GM21717 (cell line): ENCODE measurements at regions not wholly inside any gene's neighbourhood (a gene's known extent, or its start where the extent isn't known, plus 50 kb on each side); places are given as distances from the start of the nearest gene placed in this dataset.
"Not testable (repeated sequence)": the region's sequence is repeated elsewhere in the genome, so short reads cannot be mapped to it uniquely, and the experiment has no call there.

Experiments used
- ATAC-seq: cut with Tn5 transposase; IDR thresholded peaks from one replicate; pipeline ENCODE4 v1.9.1; 2021; ENCODE audit warnings: mild to moderate bottlenecking, moderate library complexity; ENCODE audit not compliant: unreplicated experiment

DNA sequence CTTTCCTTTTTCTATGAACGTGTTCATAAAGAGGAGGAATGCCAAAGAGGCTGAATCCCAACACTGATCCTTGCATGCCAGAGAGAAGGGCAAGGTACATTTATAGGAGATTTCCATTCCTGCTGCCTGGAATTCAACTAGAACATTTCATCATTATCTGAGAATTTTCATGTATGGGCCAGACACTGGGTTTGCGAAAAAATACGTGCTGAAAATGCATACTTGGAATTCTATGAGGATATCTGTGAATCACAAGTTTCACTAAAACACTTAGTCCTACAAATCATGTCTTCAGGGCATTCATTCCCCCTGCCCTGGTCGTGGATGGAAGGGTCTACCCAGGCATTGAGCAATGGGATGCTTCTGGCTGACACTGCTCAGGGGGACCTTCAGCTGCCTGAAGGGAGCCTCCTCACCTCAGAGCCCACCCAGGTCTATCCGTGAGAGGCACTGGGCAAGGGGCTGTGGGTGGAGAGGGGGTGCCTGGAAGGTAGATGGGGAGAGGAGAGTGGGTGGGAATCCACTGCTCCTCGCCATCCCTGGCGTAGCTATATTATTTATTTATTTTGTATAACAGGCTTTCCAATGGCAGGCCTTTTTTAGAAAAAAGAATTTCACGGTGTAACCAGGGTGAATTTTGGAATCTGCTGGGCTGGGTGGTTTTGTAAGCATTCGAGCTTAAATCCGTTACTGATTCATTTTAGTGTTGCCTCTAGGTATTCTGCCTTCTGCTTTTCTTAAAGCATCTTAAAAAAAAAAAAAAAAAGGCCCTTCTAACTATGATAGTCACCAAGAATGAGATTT lies 560.6 kb upstream of the ID2 start:
- ATAC-seq, result no peak

DNA sequence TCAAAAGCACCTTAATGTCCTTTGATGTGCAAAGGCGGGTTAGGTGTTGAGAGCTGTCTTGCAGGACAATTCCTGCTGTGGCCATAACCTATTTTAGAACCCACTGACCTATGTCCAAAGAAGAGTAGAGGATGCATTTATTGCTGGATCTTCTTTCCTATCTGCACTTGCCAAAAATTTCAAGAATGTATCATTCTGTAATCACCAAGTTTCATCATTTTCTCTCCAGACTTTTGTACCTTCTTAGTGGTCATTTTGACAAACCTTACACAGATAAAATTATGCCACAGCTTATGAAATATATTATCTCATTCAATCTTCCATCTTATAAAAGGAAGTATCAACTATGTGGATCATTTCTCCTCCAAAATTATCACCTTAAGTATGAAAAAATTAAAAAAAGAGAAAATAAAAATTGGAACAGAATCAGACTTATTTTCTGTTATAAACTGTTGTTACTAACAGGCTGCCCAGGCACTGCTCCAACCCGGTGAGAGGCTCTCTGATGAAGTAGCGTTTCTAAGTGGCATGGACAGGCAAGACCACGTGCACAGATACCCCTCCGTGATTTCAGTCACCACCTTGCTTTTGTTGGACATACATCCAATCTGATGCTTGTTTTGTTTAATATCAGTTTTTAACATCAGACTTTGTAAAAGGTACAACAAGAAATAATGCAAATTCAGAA lies 559.9 kb upstream of the ID2 start:
- no peak for ATAC-seq

DNA sequence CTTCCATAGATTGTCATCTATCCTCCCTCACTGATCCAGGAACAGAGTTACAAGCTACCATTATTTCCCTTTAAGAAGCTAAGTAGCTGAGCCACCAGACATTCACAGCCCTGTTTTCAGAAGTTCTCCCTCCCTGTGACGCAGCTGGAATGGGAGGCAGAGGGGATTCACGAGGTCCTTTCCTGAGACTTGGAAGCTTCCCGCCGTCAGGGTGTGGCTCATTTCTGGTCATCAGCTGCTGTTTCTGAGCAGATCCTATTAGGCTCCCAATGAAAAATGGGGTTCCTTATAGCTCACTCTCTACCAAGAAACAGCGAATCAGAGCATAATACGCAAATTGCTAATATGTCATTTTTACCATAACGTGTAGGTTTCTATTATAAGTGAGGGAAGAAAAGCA lies 559.3 kb upstream of the ID2 start:
- no peak for ATAC-seq

- ATAC-seq, result no peak
These were observed 558.4 kb upstream of the ID2 start for GRCh38 chr2:8123464-8123863.

GRCh38 chr2:8125741-8126711 lies 555.8 kb upstream of the ID2 start:
- ATAC-seq, result no peak

DNA sequence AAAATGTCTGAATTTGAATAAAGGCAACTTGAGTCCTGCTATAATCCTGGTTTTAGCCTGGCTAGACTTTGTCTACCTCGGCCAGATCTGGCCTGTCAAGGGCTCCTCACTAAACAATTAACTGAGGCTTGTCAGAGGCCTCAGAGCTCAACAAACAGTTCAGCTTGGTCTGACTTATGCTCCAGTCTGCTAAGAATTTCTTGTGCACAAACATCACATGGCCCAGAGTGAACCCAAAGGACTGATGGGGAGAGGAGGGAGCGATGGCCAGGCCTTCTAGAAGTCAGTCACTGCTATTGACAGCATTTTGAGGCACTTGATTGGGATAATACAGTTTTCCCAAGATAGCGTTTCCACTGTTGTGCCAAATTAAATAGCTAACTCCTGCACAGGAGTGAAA lies 555.1 kb upstream of the ID2 start:
- no peak for ATAC-seq

GRCh38 chr2:8131423-8131822 lies 550.4 kb upstream of the ID2 start:
- not testable (repeated sequence) for ATAC-seq

DNA sequence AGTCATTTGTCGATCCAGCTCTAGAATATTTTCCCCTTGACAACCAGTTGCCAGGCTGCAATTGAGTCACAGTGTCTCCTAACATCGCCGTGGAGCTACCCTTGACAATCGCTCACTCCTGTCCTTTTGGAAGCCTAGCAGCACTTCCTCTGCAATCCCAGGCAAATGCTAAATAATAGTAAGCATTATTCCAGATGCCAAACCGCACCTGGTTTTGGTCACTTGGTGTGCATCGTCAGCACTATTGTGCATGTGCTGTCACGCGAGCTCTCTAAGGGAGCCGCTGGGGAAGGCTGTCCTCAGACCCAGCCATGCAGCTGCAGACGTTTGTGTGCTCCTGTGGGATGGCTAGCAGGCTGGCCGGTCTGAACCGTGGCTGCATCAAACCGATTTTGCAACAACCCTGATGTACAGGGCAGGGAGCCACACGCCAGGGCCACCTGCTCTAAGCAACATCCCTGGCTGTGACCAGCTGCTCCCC lies 549.5 kb upstream of the ID2 start:
- ATAC-seq, result no peak

GRCh38 chr2:8132879-8133278 lies 549.0 kb upstream of the ID2 start:
- ATAC-seq, result no peak

DNA sequence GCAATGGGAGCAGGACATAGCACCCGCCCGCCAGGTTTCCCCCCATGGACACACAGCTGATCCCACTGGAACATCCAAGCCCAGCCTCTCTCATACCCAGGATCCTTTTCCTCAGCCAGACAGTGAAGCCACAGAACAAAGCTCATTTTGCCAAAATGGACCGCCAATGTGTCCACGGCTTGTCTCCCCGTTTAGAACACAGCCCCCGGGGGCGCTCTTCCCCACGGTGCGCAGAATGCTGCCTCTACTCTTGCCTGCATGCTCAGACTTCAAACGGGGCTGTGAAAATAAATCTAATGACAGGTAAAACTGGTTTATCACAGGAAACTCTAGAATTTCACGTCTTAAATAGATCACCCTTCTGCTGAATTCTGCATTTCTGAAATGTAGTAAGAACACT lies 548.5 kb upstream of the ID2 start:
- no peak for ATAC-seq

GRCh38 chr2:8133913-8134472 lies 547.9 kb upstream of the ID2 start:
- no peak for ATAC-seq

GRCh38 chr2:8134473-8134932 lies 547.4 kb upstream of the ID2 start:
- ATAC-seq, result no peak

- no peak for ATAC-seq
These were observed 546.7 kb upstream of the ID2 start for GRCh38 chr2:8134985-8135682.

- ATAC-seq, result no peak
These were observed 544.1 kb upstream of the ID2 start for GRCh38 chr2:8137801-8138200.

DNA sequence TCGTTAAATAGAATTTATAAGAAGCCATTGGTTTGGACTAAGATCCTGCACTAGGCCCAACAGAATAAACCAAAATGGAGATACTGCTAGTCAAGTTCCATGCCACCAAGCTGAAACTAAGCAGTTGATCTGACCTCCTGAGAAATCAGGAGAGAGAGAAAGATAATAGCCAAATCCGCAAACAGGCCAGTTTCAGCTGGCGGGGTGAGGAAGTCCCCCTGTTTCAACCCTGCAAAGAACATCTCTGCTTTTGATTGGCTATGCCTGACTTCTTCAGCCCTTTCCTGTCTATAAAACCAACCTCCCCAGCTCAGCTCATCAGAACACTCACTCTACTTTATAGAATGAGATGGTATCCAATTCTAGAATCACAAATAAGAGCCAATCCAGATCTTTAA lies 543.3 kb upstream of the ID2 start:
- ATAC-seq, result no peak

GRCh38 chr2:8138923-8139667 lies 542.8 kb upstream of the ID2 start:
- no peak for ATAC-seq

- no peak for ATAC-seq
These were observed 542.1 kb upstream of the ID2 start for GRCh38 chr2:8139668-8140200.

DNA sequence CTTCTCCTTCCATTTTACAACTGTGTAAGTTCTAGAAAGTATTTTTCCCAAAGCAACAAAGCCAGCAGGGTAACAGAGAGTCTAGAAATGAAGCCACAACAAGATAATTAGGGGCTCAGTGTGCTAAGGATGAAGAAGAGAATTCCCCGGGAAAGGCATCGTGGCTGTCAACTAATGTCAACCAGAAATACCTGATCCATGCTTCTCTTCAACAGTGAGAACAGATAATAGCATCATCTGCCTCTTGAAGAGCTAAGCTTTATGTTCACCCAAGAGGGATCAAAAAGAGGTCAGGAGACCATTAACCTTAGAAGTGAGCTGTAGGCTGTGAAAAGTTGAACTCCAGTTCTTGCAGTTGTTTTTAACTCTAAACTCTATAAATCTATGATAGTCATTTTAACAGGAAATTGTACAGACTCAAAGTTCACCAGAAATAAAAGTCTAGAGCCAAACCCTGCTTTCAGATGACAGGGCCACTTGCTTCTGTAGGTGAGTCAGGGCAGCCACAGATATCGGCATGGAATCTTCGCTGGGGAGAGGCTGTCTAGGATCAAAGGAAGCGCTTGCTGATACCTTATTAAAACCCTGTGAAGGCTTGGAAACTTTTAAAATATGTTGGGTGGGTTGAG lies 540.7 kb upstream of the ID2 start:
- ATAC-seq, result no peak

DNA sequence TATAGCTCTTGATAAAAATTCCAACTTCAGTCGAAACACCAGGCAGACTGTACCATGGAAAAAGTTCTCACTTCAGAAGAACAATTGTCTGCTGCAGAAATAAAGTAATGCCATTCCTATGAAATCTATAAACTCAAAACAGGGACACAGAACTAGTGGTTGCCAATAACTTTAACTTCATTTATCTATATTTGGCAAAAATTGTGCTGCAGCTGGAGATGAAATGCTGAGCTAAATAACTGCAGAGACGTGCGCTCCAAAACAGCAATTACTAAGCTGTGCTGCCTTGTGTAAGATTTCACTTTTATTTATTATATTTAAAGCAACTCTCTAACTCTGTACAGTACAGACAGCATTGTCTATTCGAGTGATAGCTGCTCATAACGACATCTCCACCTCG lies 540.1 kb upstream of the ID2 start:
- ATAC-seq, result no peak
